ENCODE measurements at regions not wholly inside any gene's neighbourhood (a gene's known extent, or its start where the extent isn't known, plus 50 kb on each side); places are given as distances from the start of the nearest gene placed in this dataset.

DNA sequence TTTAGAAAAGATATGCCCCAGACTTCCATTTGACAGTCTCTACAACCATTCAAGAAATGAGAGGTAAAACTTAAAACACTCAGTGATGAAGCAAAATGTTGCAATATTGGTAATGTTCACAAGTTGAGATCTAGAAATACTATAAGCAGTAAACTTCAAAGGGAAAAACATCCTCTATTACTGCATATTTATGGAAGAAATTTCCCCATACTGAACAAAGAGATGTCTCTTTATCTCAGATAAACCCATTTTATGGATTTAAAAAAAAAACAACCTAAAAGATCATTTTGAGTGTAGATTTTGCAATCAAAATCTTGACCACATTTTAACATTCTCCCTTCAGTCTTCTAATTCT, 177.8 kb upstream of the TAB2 start:
- no peak overlapping the region for H2BK12ac ChIP-seq (ENCODE audit: low read depth, low read length)
- no peak for DNase-seq (ENCODE audit: low read depth in 1 of 2, low spot score in 2 of 2)
- H3K23me2 ChIP-seq (ENCODE audit: low read depth, low read length), result no peaks in the 10 kb centered on the region; the same call in 1 of the 2 replicates
- no peak overlapping the region for H3K4me3 ChIP-seq (ENCODE audit: extremely low read depth in 1 of 4, insufficient read depth in 2 of 4, low read depth in 3 of 4, low read length in 4 of 4)
- no peak overlapping the region for H4K8ac ChIP-seq (ENCODE audit: extremely low read depth, insufficient read depth, low read length)
- H3K18ac ChIP-seq (ENCODE audit: extremely low read depth, low read length), result no peak overlapping the region
- no peak overlapping the region for H2BK20ac ChIP-seq (ENCODE audit: low read length)
- no peak overlapping the region for H3K9ac ChIP-seq (replicated peaks in 1 of 4; ENCODE audit: extremely low read depth in 1 of 4, low read depth in 3 of 4, low read length in 3 of 4)
- no peaks in the 10 kb centered on the region for H3K79me1 ChIP-seq (ENCODE audit: low read depth, low read length)
- ChIA-PET CTCF (ENCODE audit: partially characterized antibody) (interaction anchor here (0.7 to 2.9 kb wide), 2 partner anchors 25 to 150 kb away, joined by 4 to 8 read pairs; no protein-coding TSS in a partner anchor), POLR2A (ENCODE audit: partially characterized antibody) (no interaction called here)
- H3K27me3 ChIP-seq (replicated peaks in 1 of 4; ENCODE audit: control insufficient read depth in 3 of 4, extremely low read depth in 1 of 4, insufficient read depth in 3 of 4, low read length in 3 of 4), result no peaks in the 10 kb centered on the region
- no peak overlapping the region for H2BK5ac ChIP-seq (ENCODE audit: low read depth, low read length)
- no peak overlapping the region for H3K4ac ChIP-seq (replicated peaks; ENCODE audit: insufficient read length, low read depth, low read length)
- no peak overlapping the region for H3K14ac ChIP-seq (ENCODE audit: insufficient read length)
- no peak for FAIRE-seq
- no peak overlapping the region for H2BK15ac ChIP-seq (ENCODE audit: low read length)
- H3K56ac ChIP-seq (replicated peaks; ENCODE audit: insufficient read length, low read depth, low read length), result no peak overlapping the region
- no peaks in the 10 kb centered on the region for H3K4me1 ChIP-seq (replicated peaks in 1 of 4; ENCODE audit: control insufficient read depth in 3 of 4, insufficient read depth in 4 of 4, low read length in 3 of 4)
- H3K23ac ChIP-seq (ENCODE audit: insufficient read length), result no peak overlapping the region
- H3K27ac ChIP-seq (ENCODE audit: low read depth, low read length), result no peak overlapping the region
- H3K36me3 ChIP-seq (ENCODE audit: control insufficient read depth in 2 of 4, insufficient read depth in 4 of 4, low read length in 3 of 4), result no peaks in the 10 kb centered on the region
- H4K20me1 ChIP-seq (replicated peaks in 1 of 2; ENCODE audit: control insufficient read depth in 1 of 2, insufficient read depth in 2 of 2, low read length in 2 of 2), result no peaks in the 10 kb centered on the region
- no peak overlapping the region for H2BK120ac ChIP-seq (replicated peaks; ENCODE audit: low read depth, low read length)
- H2AK5ac ChIP-seq (ENCODE audit: low read depth, low read length), result no peak overlapping the region
- no peak overlapping the region for H4K5ac ChIP-seq (ENCODE audit: insufficient read length, low read depth, low read length)
- H2AFZ ChIP-seq (ENCODE audit: low read length), result no peak overlapping the region; the same call in 1 of the 2 replicates
- no peak overlapping the region for H3K4me2 ChIP-seq (ENCODE audit: insufficient read depth in 1 of 2, low read depth in 2 of 2, low read length in 2 of 2)
- H3K79me2 ChIP-seq (ENCODE audit: control insufficient read depth in 1 of 2, insufficient read depth in 2 of 2, low read length in 2 of 2), result no peaks in the 10 kb centered on the region
- H3K9me3 ChIP-seq (ENCODE audit: insufficient read depth in 2 of 2, low read depth in 1 of 2, low read length in 1 of 2), result no peaks in the 10 kb centered on the region
- no peak overlapping the region for H4K91ac ChIP-seq (replicated peaks; ENCODE audit: insufficient read length, low read length)
- TF ChIP-seq ASH2L (IDR thresholded peaks at IDR 0.05; ENCODE audit: low read length) (no peak), RAD21 (IDR thresholded peaks at IDR 0.05 in 1 of 2, conservative IDR thresholded peaks at IDR 0.05 in 1 of 2; ENCODE audit: low read depth in 2 of 2, low read length in 2 of 2) (no peak), TBP (IDR thresholded peaks at IDR 0.05; ENCODE audit: low read depth, low read length) (no peak), TCF12 (IDR thresholded peaks at IDR 0.05; ENCODE audit: low read depth, low read length) (no peak), JUND (IDR thresholded peaks at IDR 0.05; ENCODE audit: low read length) (no peak), SIN3A (conservative IDR thresholded peaks at IDR 0.05 in 1 of 2, IDR thresholded peaks at IDR 0.05 in 1 of 2; ENCODE audit: low read depth in 1 of 2, low read length in 2 of 2) (no peak), RFX5 (IDR thresholded peaks at IDR 0.05; ENCODE audit: borderline replicate concordance, low read depth, low read length) (no peak), BACH1 (IDR thresholded peaks at IDR 0.05; ENCODE audit: low read length) (no peak)
- TF ChIP-seq, protein P1, sequence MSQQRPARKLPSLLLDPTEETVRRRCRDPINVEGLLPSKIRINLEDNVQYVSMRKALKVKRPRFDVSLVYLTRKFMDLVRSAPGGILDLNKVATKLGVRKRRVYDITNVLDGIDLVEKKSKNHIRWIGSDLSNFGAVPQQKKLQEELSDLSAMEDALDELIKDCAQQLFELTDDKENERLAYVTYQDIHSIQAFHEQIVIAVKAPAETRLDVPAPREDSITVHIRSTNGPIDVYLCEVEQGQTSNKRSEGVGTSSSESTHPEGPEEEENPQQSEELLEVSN (IDR thresholded peaks at IDR 0.05), result no peak
- TF ChIP-seq, protein P2, sequence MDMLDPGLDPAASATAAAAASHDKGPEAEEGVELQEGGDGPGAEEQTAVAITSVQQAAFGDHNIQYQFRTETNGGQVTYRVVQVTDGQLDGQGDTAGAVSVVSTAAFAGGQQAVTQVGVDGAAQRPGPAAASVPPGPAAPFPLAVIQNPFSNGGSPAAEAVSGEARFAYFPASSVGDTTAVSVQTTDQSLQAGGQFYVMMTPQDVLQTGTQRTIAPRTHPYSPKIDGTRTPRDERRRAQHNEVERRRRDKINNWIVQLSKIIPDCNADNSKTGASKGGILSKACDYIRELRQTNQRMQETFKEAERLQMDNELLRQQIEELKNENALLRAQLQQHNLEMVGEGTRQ (IDR thresholded peaks at IDR 0.05; ENCODE audit: low read length), result no peak
- TF ChIP-seq, protein P3, sequence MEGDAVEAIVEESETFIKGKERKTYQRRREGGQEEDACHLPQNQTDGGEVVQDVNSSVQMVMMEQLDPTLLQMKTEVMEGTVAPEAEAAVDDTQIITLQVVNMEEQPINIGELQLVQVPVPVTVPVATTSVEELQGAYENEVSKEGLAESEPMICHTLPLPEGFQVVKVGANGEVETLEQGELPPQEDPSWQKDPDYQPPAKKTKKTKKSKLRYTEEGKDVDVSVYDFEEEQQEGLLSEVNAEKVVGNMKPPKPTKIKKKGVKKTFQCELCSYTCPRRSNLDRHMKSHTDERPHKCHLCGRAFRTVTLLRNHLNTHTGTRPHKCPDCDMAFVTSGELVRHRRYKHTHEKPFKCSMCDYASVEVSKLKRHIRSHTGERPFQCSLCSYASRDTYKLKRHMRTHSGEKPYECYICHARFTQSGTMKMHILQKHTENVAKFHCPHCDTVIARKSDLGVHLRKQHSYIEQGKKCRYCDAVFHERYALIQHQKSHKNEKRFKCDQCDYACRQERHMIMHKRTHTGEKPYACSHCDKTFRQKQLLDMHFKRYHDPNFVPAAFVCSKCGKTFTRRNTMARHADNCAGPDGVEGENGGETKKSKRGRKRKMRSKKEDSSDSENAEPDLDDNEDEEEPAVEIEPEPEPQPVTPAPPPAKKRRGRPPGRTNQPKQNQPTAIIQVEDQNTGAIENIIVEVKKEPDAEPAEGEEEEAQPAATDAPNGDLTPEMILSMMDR (IDR thresholded peaks at IDR 0.05; ENCODE audit: control extremely low read depth in 1 of 3, insufficient read depth in 1 of 3, low read depth in 1 of 3, low read length in 3 of 3), result no peak

Measured in H1 (cell line).